ENCODE measurements at regions not wholly inside any gene's neighbourhood (a gene's known extent, or its start where the extent isn't known, plus 50 kb on each side); places are given as distances from the start of the nearest gene placed in this dataset.
A peak's percentile ranks its signal among the peaks of the same experiment; 100 is the strongest.

DNA sequence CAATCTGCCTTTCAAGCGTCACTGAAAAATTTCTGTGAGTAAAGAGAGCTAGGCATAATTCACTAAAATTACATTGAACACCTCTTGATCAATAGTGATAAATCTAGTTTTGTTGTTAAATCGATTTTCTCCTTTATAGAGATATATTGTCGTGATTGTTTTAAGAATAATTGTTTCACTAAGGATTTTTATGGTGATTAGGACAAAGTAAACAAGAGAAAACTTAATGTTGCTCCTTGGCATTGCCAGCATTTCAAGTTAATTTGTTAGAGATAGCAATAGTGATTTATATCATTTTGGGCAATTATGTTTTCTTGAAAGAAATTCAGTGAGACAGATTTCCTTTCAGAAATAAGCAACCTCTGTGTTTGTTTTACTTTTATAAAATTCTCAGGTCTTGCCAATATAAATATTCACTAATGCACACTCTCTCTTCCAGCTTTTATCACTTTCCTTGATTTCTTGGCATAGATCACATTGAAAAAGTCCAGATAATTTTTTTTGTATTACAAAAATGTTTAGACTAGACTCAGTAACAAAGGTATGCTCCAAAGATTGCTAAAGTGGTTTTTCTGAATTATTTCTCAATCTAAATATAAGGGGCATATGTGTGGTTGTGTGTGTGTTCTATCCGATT is 538.7 kb downstream of the TFEC start:
- DNase-seq, result no peak
- H3K36me3 ChIP-seq (replicated peaks; ENCODE audit: control insufficient read depth, insufficient read depth, low read length), result no peaks in the 10 kb centered on the region
- H3K4me3 ChIP-seq (ENCODE audit: insufficient read depth, low read depth, low read length), result no peak overlapping the region
- no peaks in the 10 kb centered on the region for H3K27me3 ChIP-seq (ENCODE audit: control insufficient read depth, insufficient read depth, low read length)

DNA sequence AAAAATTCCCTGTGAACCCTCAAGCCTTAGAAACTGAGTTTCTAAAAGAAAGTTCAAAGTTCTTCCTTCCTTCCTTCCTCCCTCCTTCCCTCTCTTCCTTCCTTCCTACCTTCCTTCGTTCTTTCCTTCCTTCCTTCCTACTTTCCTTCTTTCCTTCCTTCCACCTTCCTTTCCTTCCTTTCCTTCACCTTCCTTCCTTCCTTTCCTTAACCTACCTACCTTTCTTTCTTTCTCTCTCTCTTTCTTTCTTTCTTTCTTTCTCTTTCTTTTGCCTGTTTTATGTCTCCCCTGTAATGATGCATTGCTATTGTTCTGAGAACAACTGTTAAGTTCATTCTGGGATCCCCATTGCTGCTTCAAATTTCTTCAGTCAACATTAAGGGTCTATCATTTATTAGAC is 551.1 kb downstream of the TFEC start:
- H3K27me3 ChIP-seq (ENCODE audit: control insufficient read depth, insufficient read depth, low read length), result peaks cover 11% of the 10 kb centered on the region
- no peak overlapping the region for H3K4me3 ChIP-seq (ENCODE audit: insufficient read depth, low read depth, low read length)
- DNase-seq, result no peak
- H3K36me3 ChIP-seq (replicated peaks; ENCODE audit: control insufficient read depth, insufficient read depth, low read length), result no peaks in the 10 kb centered on the region

DNA sequence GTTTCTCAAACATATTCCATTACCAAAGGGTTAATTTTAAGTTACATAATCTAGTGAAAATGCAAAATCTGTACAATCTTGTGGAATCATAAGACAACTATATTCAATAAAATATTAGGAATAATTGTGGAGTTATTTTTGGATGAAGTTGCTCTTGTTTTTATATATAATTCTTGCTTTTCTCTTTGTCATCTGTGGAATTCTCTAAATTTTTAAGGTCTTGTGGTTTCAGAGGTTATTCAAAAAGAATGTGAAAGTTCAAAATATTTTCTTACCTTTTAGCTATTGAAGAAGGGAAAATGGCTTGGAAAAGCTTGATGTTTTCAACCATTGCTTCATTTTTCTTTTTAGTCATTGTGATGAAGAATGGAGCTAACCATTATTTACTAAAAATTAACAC is 552.1 kb downstream of the TFEC start:
- Histone ChIP-seq H3K4me3 (ENCODE audit: insufficient read depth, low read depth, low read length) (no peak overlapping the region), H3K36me3 (replicated peaks; ENCODE audit: control insufficient read depth, insufficient read depth, low read length) (no peaks in the 10 kb centered on the region), H3K27me3 (ENCODE audit: control insufficient read depth, insufficient read depth, low read length) (peaks cover 11% of the 10 kb centered on the region)
- DNase-seq, result no peak

DNA sequence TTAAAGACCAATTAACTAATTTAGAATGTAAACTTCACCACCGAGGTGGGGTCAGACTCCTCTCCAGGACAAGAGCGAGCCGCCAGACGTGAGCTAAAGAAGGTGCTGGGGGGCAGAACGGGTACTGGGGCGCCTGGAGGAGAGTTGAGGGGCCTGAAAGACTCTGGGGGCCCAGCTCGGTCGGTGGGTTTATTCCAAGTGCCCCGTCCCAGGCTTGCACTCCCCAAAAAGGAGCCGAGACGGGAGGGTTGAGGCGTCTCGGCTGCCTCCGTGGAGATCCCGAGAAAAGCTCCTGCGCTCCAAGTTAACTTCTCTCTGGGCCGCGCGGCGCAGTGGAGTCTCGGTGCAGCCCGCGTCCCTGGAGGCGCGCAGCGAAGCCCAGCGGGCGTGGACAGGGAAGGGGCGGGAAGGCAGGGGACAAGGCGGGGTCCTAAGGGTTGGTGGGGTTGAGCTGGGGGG is 553.3 kb downstream of the TFEC start:
- H3K27me3 ChIP-seq (ENCODE audit: control insufficient read depth, insufficient read depth, low read length), result peaks cover 11% of the 10 kb centered on the region
- H3K4me3 ChIP-seq (ENCODE audit: insufficient read depth, low read depth, low read length), result peak overlapping the region; percentile 44
- no peaks in the 10 kb centered on the region for H3K36me3 ChIP-seq (replicated peaks; ENCODE audit: control insufficient read depth, insufficient read depth, low read length)
- peak; percentile 58 for DNase-seq

DNA sequence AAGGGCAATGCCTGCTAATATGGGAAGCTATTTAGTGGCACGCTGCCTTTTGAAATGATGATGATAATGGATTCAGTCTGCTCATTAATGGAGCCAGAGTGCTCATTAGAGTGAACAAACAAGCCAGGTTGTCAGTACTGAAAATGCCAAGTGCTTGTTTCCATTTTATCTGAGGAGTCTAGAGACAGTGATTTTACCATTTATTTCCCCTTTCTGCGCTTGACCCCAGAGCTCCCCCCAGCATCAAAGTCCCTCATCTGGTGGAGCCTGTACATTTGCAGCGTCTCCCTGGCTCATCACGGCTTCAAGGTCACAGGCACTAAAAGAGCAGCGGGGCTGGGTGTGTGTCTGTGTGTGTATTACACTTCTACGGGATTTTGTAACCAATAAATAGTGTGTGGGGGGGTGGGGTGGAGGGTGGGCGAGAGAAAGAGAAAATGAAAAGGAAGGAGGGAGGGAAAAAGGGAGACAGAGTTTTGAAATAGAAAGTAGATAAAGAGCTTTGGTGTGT is 553.8 kb downstream of the TFEC start:
- no peaks in the 10 kb centered on the region for H3K36me3 ChIP-seq (replicated peaks; ENCODE audit: control insufficient read depth, insufficient read depth, low read length)
- peak overlapping the region; percentile 44 for H3K4me3 ChIP-seq (ENCODE audit: insufficient read depth, low read depth, low read length)
- peaks cover 11% of the 10 kb centered on the region for H3K27me3 ChIP-seq (ENCODE audit: control insufficient read depth, insufficient read depth, low read length)
- peak; percentile 4 for DNase-seq

DNA sequence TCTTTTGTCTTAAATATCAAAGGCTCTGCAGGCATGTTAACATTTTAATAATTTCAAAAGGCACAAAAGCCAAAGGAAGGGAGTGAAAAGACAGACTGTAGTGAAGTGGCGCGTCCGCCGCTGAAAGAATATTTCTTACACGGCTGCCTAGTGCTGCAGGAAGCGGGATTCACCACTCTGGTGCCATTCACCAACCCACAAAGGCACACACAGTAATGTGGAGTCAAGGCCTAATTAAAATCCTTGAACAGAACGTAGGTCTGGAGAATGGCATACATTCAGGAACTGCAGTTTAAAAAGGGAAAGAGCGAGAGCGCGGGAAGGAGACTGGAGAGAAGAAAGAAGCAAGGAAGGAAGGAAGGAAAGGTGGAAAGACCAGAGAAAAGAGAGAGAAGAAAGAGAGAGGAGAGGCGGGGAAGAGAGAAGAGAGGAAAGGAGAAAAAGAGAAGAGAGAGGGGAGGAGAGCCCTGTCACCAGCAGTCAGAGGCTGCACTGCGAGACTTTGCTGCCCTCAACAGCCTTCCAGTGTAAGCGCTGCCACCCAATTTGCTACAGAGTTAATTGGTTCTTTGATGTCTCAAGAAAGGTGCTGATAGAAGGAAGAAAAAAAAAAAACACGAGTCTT is 554.0 kb downstream of the MDFIC start:
- no peak overlapping the region for H3K4me3 ChIP-seq (ENCODE audit: insufficient read depth, low read depth, low read length)

DNA sequence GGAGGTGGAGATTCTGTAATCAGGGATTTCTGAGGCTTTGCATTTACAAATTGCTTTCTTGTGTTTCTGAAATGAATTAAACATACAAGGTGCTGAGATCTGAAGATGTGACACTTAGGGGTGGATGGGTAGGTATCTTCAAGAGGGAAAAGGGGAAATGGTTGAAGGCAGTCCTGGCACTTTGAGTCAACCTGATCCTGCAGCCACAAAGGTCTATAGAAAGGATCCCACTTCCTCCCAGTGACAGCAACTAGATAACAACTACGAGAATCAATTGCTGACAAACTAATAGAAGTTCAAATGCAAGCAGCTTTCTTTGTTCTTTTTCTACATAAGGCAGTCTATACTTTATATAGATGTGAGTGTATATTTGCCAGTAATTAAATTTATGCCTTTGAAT is 553.3 kb downstream of the MDFIC start:
- no peaks in the 10 kb centered on the region for H3K36me3 ChIP-seq (replicated peaks; ENCODE audit: control insufficient read depth, insufficient read depth, low read length)
- peaks cover 11% of the 10 kb centered on the region for H3K27me3 ChIP-seq (ENCODE audit: control insufficient read depth, insufficient read depth, low read length)
- no peak overlapping the region for H3K4me3 ChIP-seq (ENCODE audit: insufficient read depth, low read depth, low read length)
- DNase-seq, result no peak

More for the DNA sequence above, 554.0 kb downstream of the MDFIC start:
- H3K27me3 ChIP-seq (ENCODE audit: control insufficient read depth, insufficient read depth, low read length), result peaks cover 11% of the 10 kb centered on the region
- no peaks in the 10 kb centered on the region for H3K36me3 ChIP-seq (replicated peaks; ENCODE audit: control insufficient read depth, insufficient read depth, low read length)
- peak; percentile 3 for DNase-seq

DNA sequence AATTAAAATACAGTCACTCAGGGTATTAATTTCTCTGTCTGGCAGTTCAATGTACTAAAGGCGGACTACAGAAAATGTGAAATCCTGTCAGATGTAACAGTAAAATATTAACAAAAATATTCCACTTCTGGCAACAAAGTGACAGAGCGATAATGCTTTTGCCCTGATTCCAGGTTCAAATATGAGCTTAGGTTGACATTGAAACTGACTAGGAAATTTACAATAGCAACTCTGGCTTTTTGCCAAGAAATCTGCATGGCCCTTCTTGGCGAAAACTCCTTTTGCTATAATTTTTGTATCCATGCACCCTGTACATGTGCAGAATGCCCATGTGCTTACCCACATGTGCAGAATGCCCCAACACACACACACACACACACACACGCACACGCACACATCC is 552.2 kb downstream of the MDFIC start:
- Histone ChIP-seq H3K36me3 (replicated peaks; ENCODE audit: control insufficient read depth, insufficient read depth, low read length) (no peaks in the 10 kb centered on the region), H3K27me3 (ENCODE audit: control insufficient read depth, insufficient read depth, low read length) (peaks cover 11% of the 10 kb centered on the region), H3K4me3 (ENCODE audit: insufficient read depth, low read depth, low read length) (no peak overlapping the region)
- no peak for DNase-seq

DNA sequence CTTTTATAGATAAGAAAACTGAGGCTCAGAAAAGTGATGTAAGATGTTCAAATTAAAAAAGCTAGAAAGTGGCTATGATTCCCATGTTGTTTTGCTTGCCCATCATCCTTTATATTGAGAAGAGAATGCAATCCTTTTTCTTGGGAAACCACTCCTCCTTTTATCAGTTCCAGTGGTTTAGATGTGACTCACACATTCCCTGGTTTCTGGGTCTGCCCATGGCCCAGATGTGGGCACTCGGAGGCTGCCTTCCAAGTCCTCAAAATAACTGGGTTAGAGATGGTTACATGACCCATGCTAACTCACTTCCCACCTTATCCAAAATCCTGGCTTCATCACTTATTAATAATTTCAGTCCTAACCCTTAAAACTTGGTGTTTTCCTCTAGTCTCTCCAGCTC is 550.0 kb downstream of the MDFIC start:
- peaks cover 3% of the 10 kb centered on the region for H3K27me3 ChIP-seq (ENCODE audit: control insufficient read depth, insufficient read depth, low read length)
- DNase-seq, result no peak
- no peak overlapping the region for H3K4me3 ChIP-seq (ENCODE audit: insufficient read depth, low read depth, low read length)
- H3K36me3 ChIP-seq (replicated peaks; ENCODE audit: control insufficient read depth, insufficient read depth, low read length), result no peaks in the 10 kb centered on the region

DNA sequence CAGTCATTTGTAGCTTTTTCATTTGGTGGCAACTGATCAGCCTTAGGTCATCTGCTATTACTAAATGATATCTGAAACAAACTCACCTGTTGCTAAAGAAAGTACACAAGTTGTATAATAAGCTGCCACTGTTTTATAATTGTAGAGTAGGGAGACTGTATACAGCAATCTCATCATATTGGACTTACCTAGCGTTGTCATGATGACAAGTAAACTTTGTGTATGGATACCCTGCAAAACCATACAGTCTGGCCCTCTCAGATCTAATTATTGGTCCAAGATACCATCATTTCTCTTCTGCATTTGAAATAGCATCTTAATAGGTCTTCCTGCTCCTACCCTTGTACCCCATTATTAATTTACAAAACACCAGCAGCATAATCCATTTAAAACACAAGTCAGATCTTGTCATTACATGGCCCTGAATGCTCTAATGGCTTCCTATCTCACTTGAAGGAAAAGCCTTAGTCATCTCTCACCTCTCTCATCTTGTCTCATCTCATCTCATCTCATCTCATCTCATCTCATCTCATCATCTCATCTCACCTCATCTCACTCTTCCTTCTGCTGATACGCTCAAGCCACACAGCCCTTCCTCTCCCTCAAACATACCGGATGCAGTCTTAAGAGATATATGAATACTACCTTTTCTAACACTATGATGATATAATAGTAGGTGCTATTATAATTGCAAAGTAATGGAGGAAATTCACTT is 540.6 kb downstream of the MDFIC start:
- no peak overlapping the region for H3K4me3 ChIP-seq (ENCODE audit: insufficient read depth, low read depth, low read length)
- no peaks in the 10 kb centered on the region for H3K36me3 ChIP-seq (replicated peaks; ENCODE audit: control insufficient read depth, insufficient read depth, low read length)
- H3K27me3 ChIP-seq (ENCODE audit: control insufficient read depth, insufficient read depth, low read length), result no peaks in the 10 kb centered on the region
- DNase-seq, result no peak

DNA sequence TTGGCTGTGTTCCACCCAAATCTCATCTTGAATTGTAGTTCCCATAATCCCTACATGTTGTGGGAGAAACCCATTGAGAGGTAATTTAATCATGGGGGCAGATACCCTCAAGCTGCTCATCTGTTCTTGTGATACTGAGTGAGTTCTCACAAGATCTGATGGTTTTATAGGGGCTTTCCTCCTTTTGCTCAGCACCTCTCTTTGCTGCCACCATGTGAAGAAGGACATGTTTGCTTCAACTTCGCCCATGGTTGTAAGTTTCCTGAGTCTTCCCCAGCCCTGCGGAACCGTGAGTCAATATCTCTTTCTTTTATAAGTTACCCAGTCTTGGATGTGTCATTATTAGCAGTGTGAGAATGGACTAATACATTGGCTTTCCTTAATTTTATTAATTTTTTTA is 527.8 kb downstream of the MDFIC start:
- H3K27me3 ChIP-seq (ENCODE audit: control insufficient read depth, insufficient read depth, low read length), result no peaks in the 10 kb centered on the region
- H3K36me3 ChIP-seq (replicated peaks; ENCODE audit: control insufficient read depth, insufficient read depth, low read length), result no peaks in the 10 kb centered on the region
- DNase-seq, result no peak
- H3K4me3 ChIP-seq (ENCODE audit: insufficient read depth, low read depth, low read length), result no peak overlapping the region

DNA sequence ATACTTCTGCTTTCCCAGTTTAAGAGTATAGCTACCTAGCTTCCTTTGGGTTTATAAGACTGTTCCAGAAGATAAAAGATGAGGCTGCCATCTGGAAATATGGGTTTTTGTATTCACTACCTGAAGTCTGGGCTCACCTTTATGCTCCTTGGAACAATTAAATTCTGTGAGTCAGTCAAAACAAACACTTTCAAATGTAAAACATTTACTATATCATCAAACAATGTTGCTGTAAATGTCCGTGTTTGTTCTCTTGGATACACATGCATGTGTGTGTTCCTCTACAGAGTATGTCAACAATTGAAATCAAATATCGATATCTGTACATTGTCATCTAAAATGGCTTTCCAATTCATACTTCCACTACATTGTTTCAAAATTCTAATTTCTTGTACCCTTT is 525.6 kb downstream of the MDFIC start:
- Histone ChIP-seq H3K36me3 (replicated peaks; ENCODE audit: control insufficient read depth, insufficient read depth, low read length) (no peaks in the 10 kb centered on the region), H3K27me3 (ENCODE audit: control insufficient read depth, insufficient read depth, low read length) (no peaks in the 10 kb centered on the region), H3K4me3 (ENCODE audit: insufficient read depth, low read depth, low read length) (no peak overlapping the region)
- no peak for DNase-seq

DNA sequence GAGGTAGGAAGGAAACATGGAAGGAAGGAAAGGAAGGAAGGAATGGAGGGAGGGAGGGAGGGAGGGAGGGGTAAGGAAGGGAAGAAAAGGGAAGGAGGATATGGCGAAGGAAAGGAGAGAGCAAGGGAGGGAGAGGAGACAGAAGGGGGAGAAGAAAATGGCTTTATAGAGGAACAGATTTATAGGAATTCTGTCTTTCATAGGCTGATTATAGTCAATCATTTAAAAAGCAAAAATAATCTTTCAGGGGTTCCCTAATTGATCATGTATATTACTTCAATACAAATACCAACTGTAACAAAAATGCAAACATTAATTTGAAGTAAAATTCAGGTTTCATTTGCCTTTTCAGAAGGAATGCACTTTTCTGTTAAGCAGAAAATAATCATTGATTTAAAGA is 519.1 kb downstream of the MDFIC start:
- Histone ChIP-seq H3K27me3 (ENCODE audit: control insufficient read depth, insufficient read depth, low read length) (no peaks in the 10 kb centered on the region), H3K4me3 (ENCODE audit: insufficient read depth, low read depth, low read length) (no peak overlapping the region), H3K36me3 (replicated peaks; ENCODE audit: control insufficient read depth, insufficient read depth, low read length) (no peaks in the 10 kb centered on the region)
- DNase-seq, result no peak

DNA sequence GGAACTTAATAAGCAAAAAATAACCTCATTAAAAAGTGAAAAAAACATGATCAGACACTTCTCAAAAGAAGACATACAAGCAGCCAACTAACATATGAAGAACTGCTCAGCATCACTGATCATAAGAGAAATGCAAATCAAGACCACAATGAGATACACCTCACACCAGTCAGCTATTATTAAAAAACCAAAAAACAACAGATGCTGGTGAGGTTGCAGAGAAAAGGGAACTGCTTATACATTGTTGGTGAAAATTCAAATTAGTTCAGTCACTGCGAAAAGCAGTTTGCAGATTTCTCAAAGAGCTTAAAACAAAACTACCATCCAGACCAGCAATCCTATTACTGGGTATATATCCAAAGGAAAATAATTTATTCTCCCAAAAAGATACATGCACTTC is 513.3 kb downstream of the MDFIC start:
- no peak for DNase-seq
- H3K27me3 ChIP-seq (ENCODE audit: control insufficient read depth, insufficient read depth, low read length), result no peaks in the 10 kb centered on the region
- H3K36me3 ChIP-seq (replicated peaks; ENCODE audit: control insufficient read depth, insufficient read depth, low read length), result no peaks in the 10 kb centered on the region
- no peak overlapping the region for H3K4me3 ChIP-seq (ENCODE audit: insufficient read depth, low read depth, low read length)

DNA sequence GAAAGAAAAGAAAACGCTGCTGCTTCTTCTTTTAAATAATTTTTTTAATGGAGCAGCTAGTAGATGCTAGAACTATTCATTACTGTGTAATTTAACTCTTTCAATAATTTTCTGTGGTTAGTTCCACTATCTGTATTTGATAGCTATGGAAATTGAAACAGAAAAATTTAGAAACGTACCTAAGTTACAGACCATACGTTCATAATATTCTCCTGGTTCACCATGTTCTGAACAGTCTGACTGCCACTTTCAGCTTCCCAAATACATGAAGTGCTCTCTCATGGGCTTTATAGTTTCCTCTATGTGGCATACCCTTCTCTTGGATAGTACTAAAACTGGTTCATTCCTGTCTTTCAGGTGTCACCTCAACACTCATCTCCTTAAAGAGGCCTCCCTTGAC is 508.0 kb downstream of the MDFIC start:
- Histone ChIP-seq H3K27me3 (ENCODE audit: control insufficient read depth, insufficient read depth, low read length) (no peaks in the 10 kb centered on the region), H3K36me3 (replicated peaks; ENCODE audit: control insufficient read depth, insufficient read depth, low read length) (no peaks in the 10 kb centered on the region)
- DNase-seq, result no peak

More for the DNA sequence above, 508.0 kb downstream of the MDFIC start:
- no peak overlapping the region for H3K4me3 ChIP-seq (ENCODE audit: insufficient read depth, low read depth, low read length)

Measured in H7 (cell line).